NCI-H1092 treated with DMSO at 0.1 percent for 48 hours (cell line): ENCODE measurements at regions not wholly inside any gene's neighbourhood (a gene's known extent, or its start where the extent isn't known, plus 50 kb on each side); places are given as distances from the start of the nearest gene placed in this dataset.

Experiments
- DNase-seq: peaks from one replicate; lab custom pipeline; 2025; lab: John Stamatoyannopoulos, UW

DNA sequence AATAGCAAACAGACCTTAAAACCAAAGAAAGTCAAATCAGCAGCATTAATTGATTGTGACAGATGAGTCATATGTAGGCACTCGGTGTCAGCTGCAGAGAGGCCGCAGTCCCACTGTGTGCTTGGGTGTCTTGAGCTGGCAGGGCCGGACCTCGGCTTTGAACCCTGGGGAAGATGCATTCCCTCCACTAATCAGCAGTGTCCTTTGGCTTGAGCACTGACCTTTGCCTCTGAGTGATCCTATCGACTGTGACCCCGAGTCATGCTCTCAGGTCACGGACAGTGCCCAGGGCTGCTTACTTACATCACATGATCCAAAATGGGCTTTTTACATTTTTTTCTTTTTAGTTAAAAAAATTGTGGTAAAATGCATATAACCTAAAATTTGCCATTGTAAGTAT lies 188.7 kb downstream of the GADD45G start:
- no peak for DNase-seq

DNA sequence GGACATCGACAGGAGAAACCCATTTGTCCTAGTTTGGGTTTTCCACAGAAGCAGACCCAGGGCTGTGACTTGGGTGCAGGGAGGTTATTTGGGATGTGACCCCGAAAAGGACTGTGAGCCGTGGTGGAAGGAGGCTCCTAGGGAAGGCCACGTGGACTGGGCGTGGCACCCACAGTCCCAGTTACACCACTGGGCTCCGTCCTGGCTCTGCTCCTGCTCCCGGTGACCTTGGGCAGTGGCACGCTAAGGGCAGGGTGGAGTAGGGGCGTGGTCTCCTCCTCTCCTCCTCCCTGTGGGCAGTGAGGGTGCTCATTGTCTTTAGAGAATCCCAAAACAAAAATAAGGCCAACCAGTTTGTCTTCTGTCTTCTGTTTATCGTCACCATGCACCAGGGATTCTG lies 190.1 kb downstream of the GADD45G start:
- no peak for DNase-seq

DNA sequence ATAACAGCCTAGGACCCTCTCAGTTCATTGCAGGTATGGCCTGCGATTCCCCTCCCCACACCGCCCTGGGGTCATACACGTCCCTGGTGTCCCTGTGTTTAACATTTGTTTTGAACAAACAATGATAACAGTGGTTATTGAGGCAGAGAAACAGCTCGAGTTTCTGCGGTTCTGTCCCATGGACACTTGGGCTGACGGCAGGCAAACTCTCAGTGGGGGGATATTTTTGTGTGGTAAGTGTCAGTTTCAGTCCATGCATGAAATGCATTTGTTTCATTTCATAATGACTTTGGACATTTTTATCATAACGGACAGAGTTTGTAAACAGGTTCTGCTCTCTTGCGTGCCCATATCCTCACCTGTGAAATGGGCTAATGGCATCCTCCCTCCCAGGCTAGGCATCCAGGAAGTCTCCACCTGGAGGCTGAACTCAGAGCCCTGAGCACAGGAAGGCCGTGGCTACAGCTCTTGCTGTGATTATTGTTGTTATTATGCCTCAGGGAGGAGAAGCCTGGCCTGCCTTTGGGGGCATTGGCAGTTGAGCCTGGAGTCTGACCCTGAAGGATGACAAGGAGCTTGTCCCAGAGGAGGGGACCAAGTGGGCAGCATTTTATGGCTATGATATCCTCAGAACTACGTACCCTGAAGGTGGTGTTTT lies 190.9 kb downstream of the GADD45G start:
- DNase-seq = no peak

DNA sequence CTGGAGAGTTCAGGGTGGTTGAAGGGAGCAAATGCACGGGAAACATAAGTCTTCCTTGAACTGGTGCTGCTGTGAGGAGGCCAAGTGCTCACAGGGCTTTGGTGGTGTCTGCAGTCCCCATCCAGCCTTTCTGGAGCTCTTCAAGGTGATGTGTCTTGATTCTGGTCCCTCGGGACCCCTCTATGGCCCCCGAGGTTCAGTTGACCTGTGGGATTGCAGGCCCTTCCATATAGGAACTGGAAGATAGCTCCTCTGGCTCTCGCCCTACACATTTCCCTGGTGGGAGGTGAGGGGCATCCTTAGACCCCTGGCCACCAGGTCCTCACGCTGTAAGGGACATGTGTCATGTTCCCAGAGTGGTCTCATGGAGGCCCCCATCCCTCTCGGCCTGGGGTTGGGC lies 191.8 kb downstream of the GADD45G start:
- no peak for DNase-seq

DNA sequence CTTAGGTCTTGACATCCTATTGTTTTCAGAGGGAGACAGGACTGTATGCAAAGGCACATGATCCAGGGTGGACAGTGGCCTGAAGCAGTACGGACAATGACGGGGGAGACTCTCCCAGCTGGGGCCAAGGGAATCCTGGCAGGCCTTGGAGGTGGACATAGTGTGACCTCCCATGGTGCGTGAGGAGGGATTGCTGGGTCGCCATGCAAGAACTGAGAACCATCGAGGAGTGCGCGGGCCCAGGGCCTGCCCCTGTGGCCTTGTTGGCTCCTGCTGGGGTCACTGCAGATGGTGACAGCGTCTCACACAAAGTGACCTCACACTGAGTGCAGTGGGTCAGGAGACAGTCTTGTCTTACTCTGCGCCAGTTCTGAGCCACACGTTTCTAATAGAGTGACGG lies 192.4 kb downstream of the GADD45G start:
- no peak for DNase-seq

DNA sequence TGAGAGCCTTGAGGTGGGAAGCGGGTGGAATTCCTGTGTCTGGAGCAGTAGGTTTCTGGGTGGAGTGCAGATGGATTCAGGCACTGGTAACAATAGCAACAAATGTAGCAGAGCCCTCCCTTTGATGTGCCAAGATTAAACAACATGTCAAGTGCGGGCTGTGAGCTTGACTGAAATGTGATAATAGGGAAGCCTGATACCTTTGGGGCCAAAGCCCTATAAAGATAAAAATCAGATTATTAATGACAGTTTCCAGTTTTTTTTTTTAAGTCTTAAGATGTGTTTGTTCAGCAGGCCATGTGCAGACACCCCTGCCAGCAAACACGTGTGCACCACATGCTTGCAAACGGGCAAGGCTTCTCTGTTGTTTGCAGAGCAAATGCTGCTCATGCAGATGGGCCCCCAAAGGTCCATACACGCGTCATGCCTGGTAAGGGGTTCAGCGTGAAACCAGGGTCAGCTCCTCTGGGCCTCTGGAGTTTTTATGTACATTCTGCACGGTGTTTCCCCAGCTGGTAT lies 193.2 kb downstream of the GADD45G start:
- peak; percentile 35 for DNase-seq

DNA sequence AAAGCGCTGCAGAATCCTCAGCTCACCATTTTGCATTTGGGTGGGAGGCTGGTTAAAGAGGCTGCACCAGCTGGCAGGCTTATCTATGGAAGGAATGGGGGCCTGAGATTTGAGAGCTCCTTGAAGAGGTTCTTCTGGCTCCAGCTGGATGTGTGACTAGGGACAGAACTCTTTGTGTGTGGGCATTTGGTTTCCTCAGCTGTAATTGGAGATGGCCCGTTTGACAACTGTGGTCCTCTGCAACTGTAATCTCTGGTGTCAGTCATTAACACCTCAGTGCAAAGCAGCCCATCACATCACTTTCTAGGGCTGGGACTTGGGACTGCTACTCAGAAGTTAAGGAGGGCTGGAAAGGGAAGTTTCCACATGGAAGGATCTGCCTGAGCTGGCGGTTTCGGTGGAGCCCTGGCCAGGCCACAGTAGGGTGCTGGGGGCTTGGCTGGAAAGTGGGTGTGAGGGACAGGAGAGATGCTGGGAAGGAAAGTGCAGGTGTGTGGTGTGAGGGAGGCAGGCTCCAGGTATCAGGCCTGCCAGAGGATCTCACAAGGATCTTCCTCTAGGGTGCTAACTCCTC lies 193.8 kb downstream of the GADD45G start:
- no peak for DNase-seq

DNA sequence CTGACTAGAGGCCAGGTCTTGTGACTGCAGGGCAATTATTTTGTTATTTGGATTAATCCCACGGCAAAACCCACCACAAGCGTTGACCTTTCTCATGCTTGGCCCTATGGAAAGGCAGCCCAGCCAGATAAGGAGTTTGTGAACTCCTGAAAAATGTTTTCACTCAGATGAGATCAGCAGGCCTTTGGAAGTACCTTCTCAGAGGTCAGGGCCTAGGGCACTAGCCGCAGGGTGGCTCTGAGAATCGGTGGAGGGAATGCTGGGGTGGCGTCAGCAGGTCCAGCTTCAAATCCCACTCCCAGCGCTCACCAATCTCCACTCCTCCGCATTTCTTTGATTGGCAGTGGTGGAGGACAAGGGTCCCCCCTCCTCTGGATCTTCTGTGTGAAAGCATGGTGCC lies 194.4 kb downstream of the GADD45G start:
- no peak for DNase-seq

DNA sequence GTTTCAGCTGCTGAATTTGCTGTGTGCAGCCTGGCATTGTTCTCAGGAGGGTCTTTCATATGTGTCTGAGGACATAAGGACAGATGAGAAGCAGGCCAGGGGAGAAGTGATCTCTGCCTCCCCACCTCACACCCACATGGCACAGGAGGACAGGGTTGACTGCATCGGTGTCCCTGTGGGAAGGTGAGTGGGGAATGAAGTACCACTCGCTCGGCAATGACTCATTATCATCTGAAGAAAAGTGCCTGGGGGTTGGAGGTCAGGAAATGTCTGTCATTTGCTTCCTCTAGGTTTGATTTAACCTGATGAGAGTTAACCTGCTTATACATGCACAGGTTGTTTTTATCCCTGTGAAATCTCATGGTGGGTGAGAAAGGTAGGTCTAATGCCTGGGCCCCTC lies 195.0 kb downstream of the GADD45G start:
- DNase-seq = no peak

DNA sequence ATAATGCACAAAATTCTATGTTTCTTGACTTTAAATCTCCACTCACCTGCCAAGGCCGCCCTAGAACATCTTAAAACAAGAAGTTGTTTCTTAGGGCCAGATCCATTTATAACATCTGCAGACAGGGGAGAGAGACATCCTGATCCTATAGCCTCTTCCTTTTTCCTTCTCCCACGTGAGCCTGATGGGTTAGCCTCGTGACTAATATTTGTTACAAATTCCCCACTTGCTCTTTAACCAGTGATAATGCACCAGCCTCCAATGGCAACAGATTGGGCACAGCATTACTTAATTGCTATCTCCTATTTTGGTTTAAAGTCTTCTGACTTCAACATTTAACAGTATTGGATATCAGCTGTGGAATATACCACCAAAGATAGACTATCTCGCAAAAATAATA lies 196.5 kb downstream of the GADD45G start:
- no peak for DNase-seq

DNA sequence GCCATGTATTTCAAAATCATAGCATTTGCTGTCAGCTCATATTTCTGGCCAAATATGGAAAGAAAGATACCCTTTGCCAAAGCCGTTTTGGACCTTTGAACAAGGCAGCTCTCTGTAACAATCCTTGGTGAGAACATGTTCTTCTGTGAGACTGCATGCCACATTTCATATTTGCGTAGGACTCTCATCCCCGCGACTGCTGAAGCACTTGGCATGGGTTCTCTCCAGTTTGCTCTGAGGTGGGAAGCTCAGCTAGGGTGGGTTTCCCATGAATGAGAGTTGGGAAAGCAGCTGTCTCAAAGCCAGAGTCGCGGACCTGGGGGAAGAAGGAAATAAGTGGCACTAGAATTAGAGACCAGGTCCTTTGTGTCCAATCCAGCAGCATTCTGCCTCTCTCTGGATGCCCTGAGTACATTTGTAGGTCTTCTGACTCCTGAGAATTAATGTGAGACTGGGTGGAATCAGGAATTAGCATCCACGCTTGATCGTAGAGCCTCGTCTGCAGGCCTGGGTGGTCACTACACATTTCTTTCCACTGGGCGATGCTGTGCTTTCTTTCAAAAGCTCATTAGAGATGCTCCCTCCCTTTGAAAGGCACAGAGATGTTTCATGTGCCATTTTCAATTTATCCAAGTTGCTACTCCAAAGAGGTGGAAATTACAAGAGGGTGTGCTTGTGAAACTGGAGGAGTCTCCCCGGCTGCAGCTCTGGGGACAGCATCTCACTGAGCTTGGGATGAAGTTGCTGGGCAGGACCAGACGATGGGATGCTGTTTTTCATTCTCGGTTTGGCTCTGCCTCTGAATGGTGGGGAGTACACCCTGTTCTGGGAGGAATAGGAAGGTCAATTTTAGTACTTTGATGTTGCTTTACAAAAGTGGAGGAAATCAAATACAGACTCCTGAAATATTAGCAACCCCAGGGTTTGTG lies 197.2 kb downstream of the GADD45G start:
- peak; percentile 38 for DNase-seq

DNA sequence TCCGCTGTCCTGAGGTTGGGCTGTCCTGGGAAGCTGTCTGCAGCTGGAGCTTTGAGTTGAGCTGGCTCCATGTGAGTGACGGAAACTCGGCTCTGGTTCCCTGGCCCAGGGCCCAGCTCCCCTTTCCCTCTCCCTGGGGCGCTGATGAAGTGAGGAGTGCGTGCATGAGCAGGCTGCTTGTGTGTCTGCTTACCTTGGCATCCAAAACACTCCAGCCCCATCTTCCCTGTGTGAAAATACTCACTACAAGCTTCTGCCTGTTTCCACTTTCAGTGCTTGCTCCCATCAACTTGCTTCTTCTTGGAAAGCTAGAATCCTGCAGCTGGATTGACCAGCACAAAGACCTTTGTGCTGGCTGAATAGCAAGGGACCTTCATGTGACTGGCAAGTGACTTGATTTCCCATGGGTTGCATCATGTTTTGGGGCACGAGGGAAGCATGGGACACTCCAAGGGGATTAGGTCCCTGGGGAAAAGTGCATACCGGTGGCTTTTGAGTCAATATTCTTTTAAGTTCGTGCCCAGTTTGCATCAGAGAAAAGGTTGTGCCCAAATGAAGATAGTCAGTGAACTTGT lies 198.1 kb downstream of the GADD45G start:
- peak; percentile 76 for DNase-seq

DNA sequence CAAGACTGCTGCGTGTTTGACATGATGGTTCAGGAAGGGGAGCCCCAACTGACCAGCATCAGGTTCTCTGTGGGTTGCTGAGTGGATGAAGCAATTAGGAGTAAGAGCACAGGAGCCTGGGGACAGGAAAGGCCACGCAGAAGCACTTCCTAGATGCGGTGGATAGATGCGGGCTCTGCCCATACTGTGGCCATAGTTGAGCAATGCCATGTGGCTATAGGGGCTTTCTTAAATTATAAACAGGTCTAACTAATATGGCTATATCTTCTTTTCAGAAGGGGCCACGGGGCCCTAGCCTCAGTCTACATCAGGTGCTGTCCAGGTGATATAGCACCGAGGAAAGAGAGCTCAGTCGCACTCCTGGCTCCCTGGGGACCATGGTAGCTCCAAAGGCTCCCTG lies 198.6 kb downstream of the GADD45G start:
- DNase-seq = no peak

DNA sequence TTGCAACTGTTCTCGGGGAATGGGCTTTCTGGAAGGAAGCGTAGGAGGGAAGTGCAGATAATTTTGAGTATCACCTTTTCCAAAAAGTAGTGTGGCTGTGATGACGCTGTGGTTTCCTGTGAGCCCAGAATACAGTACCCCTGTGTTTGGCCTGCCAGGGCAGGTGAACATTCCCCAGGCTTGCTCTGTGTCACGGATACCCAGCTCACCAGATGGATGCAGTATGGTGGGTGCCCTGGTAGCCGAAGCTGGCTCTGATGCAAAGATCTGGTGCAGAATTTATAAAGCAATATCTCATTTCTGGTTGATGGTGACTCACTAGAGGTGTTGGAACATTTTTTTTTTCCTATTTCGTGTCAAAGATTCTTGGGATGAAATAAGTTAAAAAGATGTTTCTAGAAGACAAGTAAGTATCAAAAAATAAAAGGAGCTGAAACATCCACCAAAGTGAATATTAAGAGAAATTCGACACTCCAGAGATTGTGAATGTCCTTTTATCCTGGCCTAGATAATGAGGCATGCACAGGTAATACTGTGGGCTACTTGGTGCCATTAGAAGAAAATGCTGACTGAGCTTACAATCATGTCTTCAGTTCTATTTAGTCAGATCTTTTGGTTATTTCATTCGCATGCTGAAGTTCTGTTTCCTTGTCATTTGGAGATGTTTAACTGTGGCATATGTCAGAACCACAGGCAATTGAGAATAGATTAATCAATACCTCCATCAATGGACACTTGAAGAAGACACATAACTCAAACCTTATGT lies 200.1 kb downstream of the GADD45G start:
- DNase-seq = no peak

DNA sequence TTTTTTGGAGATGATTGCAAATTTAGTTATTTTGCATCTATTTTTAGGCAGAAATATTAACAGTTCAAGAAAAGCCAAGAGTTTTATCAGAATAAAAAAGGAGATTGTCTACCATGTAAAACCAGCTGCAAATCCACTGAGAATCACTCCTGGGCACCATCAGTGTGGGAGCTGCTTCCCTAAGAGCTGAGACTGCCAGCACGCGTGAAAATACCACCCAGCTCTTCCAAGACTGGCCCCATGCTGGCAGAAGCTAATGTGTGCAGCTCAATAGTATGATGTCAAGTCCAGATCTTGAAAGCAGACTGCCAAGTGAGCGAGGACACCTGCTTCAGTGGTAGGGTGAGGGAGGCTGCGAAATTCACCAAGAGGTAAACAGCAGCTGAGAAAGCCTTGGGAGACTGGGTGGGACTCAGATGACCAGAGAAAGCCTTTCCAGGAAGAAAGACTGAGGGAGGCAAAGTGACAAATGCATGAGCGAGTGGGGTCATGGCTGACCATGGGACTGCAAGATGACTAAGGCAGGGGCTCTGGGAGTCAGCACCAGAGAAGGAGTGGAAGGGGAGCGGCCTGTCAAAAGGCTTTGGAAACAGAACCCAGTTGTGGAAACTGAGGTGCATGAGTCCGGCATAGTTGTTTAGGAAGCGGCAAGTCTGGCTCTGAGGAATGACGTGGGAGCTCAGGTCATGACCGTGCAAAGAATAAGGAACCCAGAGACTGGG lies 200.9 kb downstream of the GADD45G start:
- DNase-seq = no peak

DNA sequence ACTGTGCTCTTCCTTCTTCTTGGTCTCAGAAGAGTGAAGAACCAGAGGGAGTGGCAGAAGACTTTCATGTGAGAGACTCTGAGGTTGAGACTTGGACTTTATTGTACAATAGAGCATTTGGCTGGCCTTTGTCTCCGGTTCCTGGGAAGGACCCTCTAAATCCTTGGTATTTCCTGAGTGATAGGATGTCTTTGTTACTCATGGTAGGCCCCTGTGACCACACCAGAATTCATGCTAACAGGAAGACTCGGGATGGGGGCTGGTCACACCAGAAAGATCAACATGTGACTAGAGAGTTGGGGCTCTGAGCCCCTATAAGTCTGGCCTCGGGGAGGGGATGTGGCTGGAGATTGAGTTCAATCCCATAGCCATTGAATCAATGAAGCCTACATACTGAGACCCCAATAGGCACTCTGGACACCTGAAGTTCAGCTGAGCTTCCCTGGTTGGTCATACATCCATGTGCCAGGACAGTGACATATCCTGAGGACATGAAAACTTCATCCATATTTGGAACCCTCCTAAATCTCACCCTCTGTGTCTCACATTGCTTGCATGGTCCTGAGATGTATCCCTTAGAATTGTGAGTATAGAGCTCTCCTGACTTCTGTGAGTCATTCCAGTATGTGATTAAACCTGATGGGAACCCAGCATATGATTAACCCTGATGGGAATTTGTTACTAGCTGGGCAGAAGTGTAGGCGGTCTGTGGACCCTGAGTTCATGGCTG lies 201.7 kb downstream of the GADD45G start:
- DNase-seq = no peak

DNA sequence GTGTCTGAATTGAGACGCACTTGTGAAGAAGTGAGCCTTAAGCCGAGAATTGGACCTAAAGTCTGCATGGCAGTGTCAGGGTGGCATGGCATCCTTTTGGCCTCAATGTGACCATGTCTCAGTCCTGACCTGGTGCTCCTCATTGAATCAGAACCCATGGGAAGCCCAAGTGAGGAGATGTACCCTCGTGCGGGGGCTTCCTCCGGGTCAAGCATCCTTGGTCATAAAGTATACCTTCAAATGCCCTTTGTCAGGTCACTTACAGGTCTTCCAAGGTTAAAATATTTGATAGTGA lies 202.2 kb downstream of the GADD45G start:
- no peak for DNase-seq

DNA sequence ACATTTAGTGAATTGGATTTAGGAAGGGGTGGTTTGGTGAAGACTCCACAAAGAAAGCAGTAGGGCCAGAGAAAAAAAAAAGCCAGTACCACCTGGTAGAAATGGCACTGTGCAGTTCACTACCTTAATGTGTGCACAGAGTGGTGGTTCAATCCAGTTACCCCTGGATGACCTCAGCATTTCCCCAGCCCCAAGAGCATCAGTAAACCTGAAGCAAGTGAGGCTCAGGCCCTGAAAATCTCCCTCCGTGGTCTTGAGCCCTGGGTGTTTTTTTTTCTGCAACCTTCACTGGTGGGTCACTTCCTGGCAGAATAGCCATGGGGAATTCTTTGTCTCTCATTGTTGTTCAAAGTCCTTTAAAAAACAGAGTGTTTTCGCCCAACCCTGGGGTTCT lies 202.9 kb downstream of the GADD45G start:
- DNase-seq = no peak

DNA sequence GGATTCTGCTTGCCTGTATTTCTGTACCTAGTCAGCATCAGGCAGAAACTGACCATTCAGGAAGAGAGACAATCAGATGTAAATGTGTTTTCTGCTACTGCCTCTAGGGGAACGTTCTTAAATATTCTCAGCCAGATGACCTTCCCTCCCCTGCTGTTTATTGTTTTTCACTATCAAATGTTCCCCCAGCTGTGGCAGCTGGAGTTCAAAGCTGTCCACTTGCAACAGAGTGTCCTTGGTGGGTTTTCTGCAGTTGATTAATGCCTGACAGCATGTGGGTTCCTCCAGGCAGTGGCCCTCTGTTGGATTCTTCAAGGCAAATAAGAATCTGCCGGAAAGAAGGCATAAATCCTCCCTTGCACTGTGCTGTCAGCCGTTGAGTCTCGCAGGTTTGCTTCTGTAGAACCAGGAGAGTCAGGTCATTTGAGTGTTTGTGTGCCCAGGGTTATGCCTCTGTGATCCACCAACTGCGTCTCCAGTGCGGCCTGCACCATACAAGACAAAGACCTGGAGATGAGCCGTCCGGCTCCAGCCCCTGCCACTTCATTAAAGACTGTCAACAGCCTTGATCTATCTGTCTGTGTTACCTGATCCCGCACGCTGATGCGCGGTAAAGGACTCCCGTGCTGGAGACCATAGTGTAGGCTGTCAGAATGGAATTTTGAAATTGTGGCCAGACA lies 203.4 kb downstream of the GADD45G start:
- DNase-seq = peak; percentile 48

DNA sequence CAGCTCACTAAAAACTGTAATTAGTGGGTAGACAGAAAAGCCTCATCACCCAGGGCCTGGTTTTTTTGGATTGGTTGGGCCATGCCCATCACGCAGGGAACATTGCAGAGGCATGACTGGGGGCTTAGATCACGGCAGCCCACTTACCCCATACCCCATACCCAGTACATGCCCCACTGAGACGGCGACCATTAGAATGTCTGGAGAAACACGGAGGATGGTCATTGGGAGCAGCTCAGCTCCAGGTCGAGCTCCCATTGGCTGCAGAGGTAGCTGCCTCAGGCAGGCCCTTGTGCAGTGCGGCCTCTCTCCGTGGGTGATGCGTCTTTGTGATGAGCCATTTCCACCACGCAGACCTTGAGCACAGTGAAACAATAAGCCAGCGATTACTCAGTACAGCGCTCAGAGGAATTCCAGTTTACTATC lies 204.0 kb downstream of the GADD45G start:
- DNase-seq = no peak
